Left lung (tissue), 4 donors: ENCODE measurements at regions not wholly inside any gene's neighbourhood (a gene's known extent, or its start where the extent isn't known, plus 50 kb on each side); places are given as distances from the start of the nearest gene placed in this dataset.

Experiments
- ATAC-seq: fragments of 200-7000 bp; cut with Tn5 transposase; one replicate; pipeline ENCODE4 v1.9.1; 2020; ENCODE audit warnings: moderate library complexity
- DNase-seq, 4 donors: peaks; one replicate each; pipeline ENCODE4 v3.0.0-alpha.2; 2013 to 2020
- H3K27ac ChIP-seq, 2 donors: fragments of 200-600 bp; sonication (generic) in 1 of 2; one replicate each; pipeline versions ENCODE4 v1.5.0 to v1.8.0; 2020 to 2021
- H3K27me3 ChIP-seq, 2 donors: fragments of 200-600 bp; sonication (generic) in 1 of 2; one replicate each; pipeline versions ENCODE4 v1.5.0 to v1.8.0; 2020 to 2021
- H3K36me3 ChIP-seq, 2 donors: fragments of 200-600 bp; sonication (generic) in 1 of 2; one replicate each; pipeline versions ENCODE4 v1.5.0 to v1.8.0; 2020 to 2021
- H3K4me1 ChIP-seq, 2 donors: fragments of 200-600 bp; one replicate each; pipeline ENCODE4 v1.8.0; 2021
- H3K4me3 ChIP-seq, 2 donors: fragments of 200-600 bp; sonication (generic) in 1 of 2; one replicate each; pipeline versions ENCODE4 v1.5.0 to v1.8.0; 2020 to 2021; ENCODE audit warnings: mild to moderate bottlenecking in 1 of 2
- H3K9me3 ChIP-seq, 2 donors: fragments of 200-600 bp; sonication (generic) in 1 of 2; one replicate each; pipeline versions ENCODE4 v1.5.0 to v1.8.0; 2020 to 2021
- intact Hi-C, 2 donors: fragments of 100-400 bp; cut with DNase I; formaldehyde crosslinking; loops; one replicate each; pipeline versions ENCODE4 v1.11.2 to v1.14.2; 2022
- TF ChIP-seq, protein P1 (sequence below), 2 donors: fragments of 200-600 bp; sonication (generic) in 1 of 2; IDR thresholded peaks; one replicate each; pipeline versions ENCODE4 v1.5.0 to v1.8.0; 2021; ENCODE audit warnings: antibody characterized with exemption in 2 of 2
- donor health status: DM: no; HTN: yes; CAD: no.
- donor health status: DM: no; HTN: no; CAD: no.

DNA sequence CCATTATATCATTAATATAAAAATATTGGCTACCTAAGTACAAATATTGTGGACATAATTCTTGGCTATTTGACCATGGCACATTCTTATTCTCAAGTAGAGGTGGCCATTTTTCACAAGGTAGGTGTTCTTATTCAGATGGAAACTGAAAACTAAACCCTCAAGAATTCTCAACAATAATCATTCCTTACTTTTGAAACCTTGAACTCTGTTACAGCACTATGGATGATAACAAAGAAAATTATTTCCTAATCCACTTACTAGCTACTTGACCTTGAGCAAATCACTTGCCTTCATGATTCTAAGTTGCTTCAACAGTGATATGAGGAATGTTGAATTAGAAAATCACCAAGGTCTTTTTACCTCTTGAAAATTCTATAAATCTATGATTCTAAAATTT, 482.2 kb downstream of the PTPRC start:
- Histone ChIP-seq H3K4me1 (no peaks in the 10 kb centered on the region), H3K4me3 (no peak overlapping the region), H3K27ac (no peak overlapping the region), H3K9me3 (no peaks in the 10 kb centered on the region), H3K36me3 (no peaks in the 10 kb centered on the region), H3K27me3 (no peaks in the 10 kb centered on the region)
- intact Hi-C loops, result no loop called here
- ATAC-seq (peak; percentile 51), DNase-seq (no peak)
- TF ChIP-seq, protein P1, sequence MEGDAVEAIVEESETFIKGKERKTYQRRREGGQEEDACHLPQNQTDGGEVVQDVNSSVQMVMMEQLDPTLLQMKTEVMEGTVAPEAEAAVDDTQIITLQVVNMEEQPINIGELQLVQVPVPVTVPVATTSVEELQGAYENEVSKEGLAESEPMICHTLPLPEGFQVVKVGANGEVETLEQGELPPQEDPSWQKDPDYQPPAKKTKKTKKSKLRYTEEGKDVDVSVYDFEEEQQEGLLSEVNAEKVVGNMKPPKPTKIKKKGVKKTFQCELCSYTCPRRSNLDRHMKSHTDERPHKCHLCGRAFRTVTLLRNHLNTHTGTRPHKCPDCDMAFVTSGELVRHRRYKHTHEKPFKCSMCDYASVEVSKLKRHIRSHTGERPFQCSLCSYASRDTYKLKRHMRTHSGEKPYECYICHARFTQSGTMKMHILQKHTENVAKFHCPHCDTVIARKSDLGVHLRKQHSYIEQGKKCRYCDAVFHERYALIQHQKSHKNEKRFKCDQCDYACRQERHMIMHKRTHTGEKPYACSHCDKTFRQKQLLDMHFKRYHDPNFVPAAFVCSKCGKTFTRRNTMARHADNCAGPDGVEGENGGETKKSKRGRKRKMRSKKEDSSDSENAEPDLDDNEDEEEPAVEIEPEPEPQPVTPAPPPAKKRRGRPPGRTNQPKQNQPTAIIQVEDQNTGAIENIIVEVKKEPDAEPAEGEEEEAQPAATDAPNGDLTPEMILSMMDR (IDR thresholded peaks at IDR 0.05), result no peak

DNA sequence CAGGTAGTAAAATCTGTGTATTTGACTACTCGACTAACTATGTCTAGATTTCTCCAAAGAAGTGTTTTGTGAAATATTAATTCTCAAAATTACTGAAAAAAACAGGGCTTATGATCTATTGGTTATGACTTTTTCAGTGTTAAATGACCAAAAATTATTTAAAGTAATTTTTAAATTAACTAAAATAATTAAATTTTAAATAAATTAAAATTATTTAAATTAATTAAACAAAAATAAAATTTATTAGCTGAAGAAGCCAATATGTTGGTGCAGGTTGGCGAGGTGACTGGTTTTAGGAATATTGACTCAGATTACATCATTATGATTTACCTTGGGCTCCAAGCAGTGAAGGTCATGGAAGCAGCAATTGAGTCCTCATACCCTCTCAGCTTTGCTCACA, 483.2 kb downstream of the PTPRC start:
- H3K4me1 ChIP-seq, result no peaks in the 10 kb centered on the region
- H3K9me3 ChIP-seq, result no peaks in the 10 kb centered on the region
- intact Hi-C loops, result no loop called here
- H3K27me3 ChIP-seq, result no peaks in the 10 kb centered on the region
- ATAC-seq (no peak), DNase-seq (no peak)
- no peak overlapping the region for H3K27ac ChIP-seq
- no peaks in the 10 kb centered on the region for H3K36me3 ChIP-seq
- TF ChIP-seq, protein P1 (IDR thresholded peaks at IDR 0.05), result no peak
- H3K4me3 ChIP-seq, result no peak overlapping the region

DNA sequence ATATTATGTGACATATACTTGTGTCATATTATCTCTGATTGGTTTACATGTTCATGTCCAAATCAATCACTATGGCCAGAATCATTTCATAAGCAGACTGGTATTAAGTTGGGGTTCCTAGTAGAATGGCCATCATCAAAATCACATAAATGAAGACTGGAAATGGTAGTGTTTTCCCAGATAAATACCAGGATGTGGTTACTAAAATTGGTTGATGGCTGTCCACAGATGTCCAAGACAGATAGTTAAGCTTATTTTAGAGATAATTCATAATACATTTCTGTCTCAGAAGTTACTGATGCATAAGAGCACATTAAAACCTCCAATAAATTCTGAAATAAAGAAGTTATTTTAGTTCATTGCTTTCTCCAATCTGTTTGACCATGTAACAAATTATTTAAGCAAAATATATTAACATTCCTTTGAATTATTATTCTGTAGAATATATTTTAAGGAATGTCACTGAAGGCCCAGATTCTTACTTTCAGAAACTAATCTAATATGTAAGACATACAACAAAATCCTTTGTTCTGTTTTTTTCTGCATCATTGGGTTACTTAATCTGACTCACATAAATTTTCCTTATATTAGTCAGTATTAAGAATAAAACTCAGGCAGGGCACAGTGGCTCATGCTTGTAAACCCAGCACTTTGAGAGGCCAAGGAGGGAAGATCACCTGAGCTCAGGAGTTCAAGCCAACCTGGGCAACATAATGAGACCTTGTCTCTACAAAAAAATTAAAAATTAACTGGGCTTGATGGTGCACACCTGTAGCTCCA, 483.9 kb downstream of the PTPRC start:
- TF ChIP-seq, protein P1 (IDR thresholded peaks at IDR 0.05), result no peak
- H3K4me1 ChIP-seq, result no peaks in the 10 kb centered on the region

GRCh38 chr1:199123615-199124014, 484.8 kb downstream of the PTPRC start:
- TF ChIP-seq, protein P1 (IDR thresholded peaks at IDR 0.05), result no peak
- peak; percentile 41 for ATAC-seq
- H3K27ac ChIP-seq, result no peak overlapping the region
- intact Hi-C loops, result no loop called here
- no peak for DNase-seq
- H3K4me1 ChIP-seq, result no peaks in the 10 kb centered on the region
- H3K27me3 ChIP-seq, result no peaks in the 10 kb centered on the region
- H3K4me3 ChIP-seq, result no peak overlapping the region
- no peaks in the 10 kb centered on the region for H3K36me3 ChIP-seq
- H3K9me3 ChIP-seq, result no peaks in the 10 kb centered on the region

More for the DNA sequence above, 483.9 kb downstream of the PTPRC start:
- Histone ChIP-seq H3K36me3 (no peaks in the 10 kb centered on the region), H3K9me3 (no peaks in the 10 kb centered on the region), H3K27ac (no peak overlapping the region), H3K4me3 (no peak overlapping the region), H3K27me3 (no peaks in the 10 kb centered on the region)
- DNase-seq (no peak), ATAC-seq (no peak)
- intact Hi-C loops, result no loop called here

DNA sequence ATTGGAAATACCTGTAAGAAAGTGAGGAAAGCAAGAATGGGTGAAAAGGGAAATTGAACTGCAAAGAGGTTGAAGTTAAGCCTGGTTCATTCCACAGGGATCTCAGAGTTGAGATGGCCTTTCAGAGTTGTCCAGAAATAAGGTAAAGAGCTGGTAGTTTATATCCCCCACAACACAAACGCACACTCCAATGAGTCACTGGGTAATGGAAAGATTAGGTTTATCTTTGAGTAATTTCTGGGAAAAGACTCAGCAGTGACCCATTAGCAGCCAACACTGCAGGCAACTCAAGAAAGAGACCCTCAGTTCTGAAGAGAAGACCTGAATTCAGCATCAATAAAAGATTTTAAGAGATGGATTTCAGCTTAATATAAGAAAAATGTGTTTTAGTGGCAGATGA, 485.5 kb downstream of the PTPRC start:
- TF ChIP-seq, protein P1 (IDR thresholded peaks at IDR 0.05), result no peak
- intact Hi-C loops, result no loop called here
- no peak overlapping the region for H3K4me3 ChIP-seq

More for the DNA sequence above, 485.5 kb downstream of the PTPRC start:
- ATAC-seq, result no peak
- H3K4me1 ChIP-seq, result no peaks in the 10 kb centered on the region
- no peak overlapping the region for H3K27ac ChIP-seq
- no peak for DNase-seq
- no peaks in the 10 kb centered on the region for H3K27me3 ChIP-seq
- no peaks in the 10 kb centered on the region for H3K9me3 ChIP-seq
- no peaks in the 10 kb centered on the region for H3K36me3 ChIP-seq
